Left ventricle myocardium inferior (tissue), 1 donor: ENCODE measurements at regions not wholly inside any gene's neighbourhood (a gene's known extent, or its start where the extent isn't known, plus 50 kb on each side); places are given as distances from the start of the nearest gene placed in this dataset.

Experiments used
- DNase-seq: peaks from one replicate; pipeline ENCODE4 v3.0.0-alpha.2; 2020
- H3K27ac ChIP-seq: fragments of 200-600 bp; replicated peaks from 2 replicates; pipeline ENCODE4 v1.8.0; 2021
- H3K27me3 ChIP-seq: fragments of 200-600 bp; 2 replicates; pipeline ENCODE4 v1.8.0; 2021; ENCODE audit warnings: low read depth
- H3K36me3 ChIP-seq: fragments of 200-600 bp; 2 replicates; pipeline ENCODE4 v1.8.0; 2021
- H3K4me1 ChIP-seq: fragments of 200-600 bp; 2 replicates; pipeline ENCODE4 v1.8.0; 2021
- H3K4me3 ChIP-seq: fragments of 200-600 bp; 2 replicates; pipeline ENCODE4 v1.8.0; 2021; ENCODE audit warnings: mild to moderate bottlenecking, moderate library complexity
- H3K9me3 ChIP-seq: fragments of 200-600 bp; replicated peaks from 2 replicates; pipeline ENCODE4 v1.8.0; 2021
- intact Hi-C: fragments of 100-400 bp; cut with micrococcal nuclease; formaldehyde crosslinking; loops from one replicate; pipeline ENCODE4 v1.11.0; 2022
- TF ChIP-seq, protein P1 (sequence below): fragments of 200-600 bp; IDR thresholded peaks from 2 replicates; pipeline ENCODE4 v1.8.0; 2021; ENCODE audit warnings: antibody characterized with exemption, mild to moderate bottlenecking, borderline replicate concordance
- donor health status: DM: no; HTN: yes; CAD: no; lungs with severe emphysema.

GRCh38 chr6:74860456-74860855, 345.4 kb downstream of the COL12A1 start:
- no peak overlapping the region for H3K27ac ChIP-seq
- no peak overlapping the region for H3K4me3 ChIP-seq

GRCh38 chr6:74857157-74857556, 348.7 kb downstream of the COL12A1 start:
- no peak overlapping the region for H3K4me3 ChIP-seq
- no peaks in the 10 kb centered on the region for H3K9me3 ChIP-seq
- intact Hi-C loops = no loop called here
- TF ChIP-seq, protein P1, sequence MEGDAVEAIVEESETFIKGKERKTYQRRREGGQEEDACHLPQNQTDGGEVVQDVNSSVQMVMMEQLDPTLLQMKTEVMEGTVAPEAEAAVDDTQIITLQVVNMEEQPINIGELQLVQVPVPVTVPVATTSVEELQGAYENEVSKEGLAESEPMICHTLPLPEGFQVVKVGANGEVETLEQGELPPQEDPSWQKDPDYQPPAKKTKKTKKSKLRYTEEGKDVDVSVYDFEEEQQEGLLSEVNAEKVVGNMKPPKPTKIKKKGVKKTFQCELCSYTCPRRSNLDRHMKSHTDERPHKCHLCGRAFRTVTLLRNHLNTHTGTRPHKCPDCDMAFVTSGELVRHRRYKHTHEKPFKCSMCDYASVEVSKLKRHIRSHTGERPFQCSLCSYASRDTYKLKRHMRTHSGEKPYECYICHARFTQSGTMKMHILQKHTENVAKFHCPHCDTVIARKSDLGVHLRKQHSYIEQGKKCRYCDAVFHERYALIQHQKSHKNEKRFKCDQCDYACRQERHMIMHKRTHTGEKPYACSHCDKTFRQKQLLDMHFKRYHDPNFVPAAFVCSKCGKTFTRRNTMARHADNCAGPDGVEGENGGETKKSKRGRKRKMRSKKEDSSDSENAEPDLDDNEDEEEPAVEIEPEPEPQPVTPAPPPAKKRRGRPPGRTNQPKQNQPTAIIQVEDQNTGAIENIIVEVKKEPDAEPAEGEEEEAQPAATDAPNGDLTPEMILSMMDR = no peak
- no peaks in the 10 kb centered on the region for H3K4me1 ChIP-seq
- no peaks in the 10 kb centered on the region for H3K27me3 ChIP-seq
- no peak overlapping the region for H3K27ac ChIP-seq
- DNase-seq = no peak
- H3K36me3 ChIP-seq = no peaks in the 10 kb centered on the region

More at GRCh38 chr6:74860456-74860855, 345.4 kb downstream of the COL12A1 start:
- DNase-seq = no peak
- Histone ChIP-seq H3K4me1 (no peaks in the 10 kb centered on the region), H3K9me3 (no peaks in the 10 kb centered on the region), H3K27me3 (no peaks in the 10 kb centered on the region), H3K36me3 (no peaks in the 10 kb centered on the region)
- TF ChIP-seq, protein P1 = no peak
- intact Hi-C loops = no loop called here

GRCh38 chr6:74853991-74854390, 351.9 kb downstream of the COL12A1 start:
- H3K36me3 ChIP-seq = no peaks in the 10 kb centered on the region
- no peaks in the 10 kb centered on the region for H3K9me3 ChIP-seq
- H3K27me3 ChIP-seq = no peaks in the 10 kb centered on the region
- intact Hi-C loops = no loop called here
- TF ChIP-seq, protein P1 = no peak
- H3K27ac ChIP-seq = no peak overlapping the region
- DNase-seq = no peak
- no peaks in the 10 kb centered on the region for H3K4me1 ChIP-seq
- H3K4me3 ChIP-seq = no peak overlapping the region

GRCh38 chr6:74851596-74851995, 354.3 kb downstream of the COL12A1 start:
- Histone ChIP-seq H3K4me3 (no peak overlapping the region), H3K27me3 (no peaks in the 10 kb centered on the region), H3K36me3 (no peaks in the 10 kb centered on the region), H3K27ac (no peak overlapping the region), H3K4me1 (no peaks in the 10 kb centered on the region), H3K9me3 (no peaks in the 10 kb centered on the region)
- intact Hi-C loops = no loop called here
- DNase-seq = no peak
- TF ChIP-seq, protein P1 = no peak

DNA sequence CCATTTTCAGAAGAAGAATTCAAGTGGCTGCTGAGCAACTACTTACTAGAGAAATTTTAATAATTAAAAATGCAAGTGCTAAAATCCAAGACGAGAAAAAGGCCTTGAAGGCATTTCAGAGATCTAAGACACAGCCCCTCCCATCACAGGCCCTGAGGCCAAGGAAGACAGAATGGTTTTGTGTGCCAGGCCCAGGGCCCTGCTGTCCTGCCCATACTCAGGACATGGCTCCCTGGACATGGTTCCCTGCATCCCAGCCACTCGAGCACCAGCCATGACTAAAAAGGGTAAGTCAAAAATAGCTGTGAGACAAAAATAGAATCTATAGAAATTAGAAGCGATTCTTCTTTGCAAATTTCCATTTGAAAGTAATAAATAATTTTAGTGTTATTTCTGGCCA, 364.9 kb downstream of the COL12A1 start:
- Histone ChIP-seq H3K36me3 (no peaks in the 10 kb centered on the region), H3K27ac (no peak overlapping the region), H3K4me1 (no peaks in the 10 kb centered on the region), H3K27me3 (no peaks in the 10 kb centered on the region), H3K4me3 (no peak overlapping the region), H3K9me3 (peaks cover 41% of the 10 kb centered on the region)
- TF ChIP-seq, protein P1 = no peak
- intact Hi-C loops = no loop called here
- no peak for DNase-seq

- Histone ChIP-seq H3K27ac (no peak overlapping the region), H3K4me3 (no peak overlapping the region), H3K9me3 (peaks cover 27% of the 10 kb centered on the region), H3K27me3 (no peaks in the 10 kb centered on the region), H3K4me1 (no peaks in the 10 kb centered on the region), H3K36me3 (no peaks in the 10 kb centered on the region)
- intact Hi-C loops = no loop called here
- DNase-seq = no peak
- TF ChIP-seq, protein P1 = no peak
Measured at GRCh38 chr6:74834967-74835366, 370.9 kb downstream of the COL12A1 start.
